Fibroblast of skin of left biceps (primary cell): ENCODE measurements at regions not wholly inside any gene's neighbourhood (a gene's known extent, or its start where the extent isn't known, plus 50 kb on each side); places are given as distances from the start of the nearest gene placed in this dataset.

Experiments used
- DNase-seq, 2 experiments: peaks; one replicate each; pipeline ENCODE4 v3.0.0-alpha.2; 2013; ENCODE audit warnings: low read depth in 2 of 2

- no peak for DNase-seq
Measured at GRCh38 chr11:92533657-92534335, 309.2 kb downstream of the FAT3 start.

DNA sequence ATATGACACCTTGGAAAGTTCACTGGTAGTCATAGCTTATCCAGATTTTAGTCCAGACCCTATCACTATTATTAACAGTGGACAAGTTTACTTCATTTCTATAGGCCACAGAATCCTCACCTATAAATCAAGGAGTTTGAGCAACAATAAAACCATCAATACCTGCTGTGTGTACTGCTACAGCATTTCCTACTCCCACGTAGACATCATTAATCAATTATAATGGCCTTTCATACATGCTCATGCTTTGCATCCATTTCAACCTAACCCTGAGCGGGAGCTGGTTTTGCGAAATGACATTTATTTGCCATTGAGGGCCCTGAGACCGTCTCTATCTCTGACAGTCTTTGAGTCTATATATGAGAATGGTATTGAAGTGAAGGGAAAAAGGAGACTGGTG lies 312.3 kb downstream of the FAT3 start:
- DNase-seq: no peak

GRCh38 chr11:92540096-92540495 lies 315.5 kb downstream of the FAT3 start:
- DNase-seq: no peak

DNA sequence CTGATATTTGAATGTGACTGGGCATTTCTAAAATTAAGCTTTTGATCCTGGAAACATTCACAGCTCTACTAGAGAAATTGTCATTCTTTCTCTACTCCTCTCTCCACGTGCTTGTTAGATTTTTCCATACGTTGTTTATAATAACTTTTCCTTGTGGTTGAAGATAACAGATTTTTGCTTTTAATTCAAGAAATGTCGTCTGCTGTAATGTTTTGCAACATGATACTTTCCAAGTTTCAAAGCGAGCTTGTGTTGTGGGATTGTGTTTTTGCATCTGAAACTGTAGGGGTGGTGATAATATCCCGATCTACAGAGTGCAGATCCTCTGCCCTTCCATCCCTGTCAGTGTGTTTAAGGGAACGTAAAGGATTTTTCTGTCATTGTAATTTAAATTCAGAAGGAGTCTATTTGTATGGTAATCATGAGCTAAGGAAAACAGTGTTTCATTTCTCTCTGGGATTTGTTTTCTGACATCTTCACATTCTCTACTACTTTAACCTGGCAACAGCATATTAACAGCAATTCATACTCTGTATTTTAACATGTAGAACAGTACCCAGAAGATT lies 321.4 kb downstream of the FAT3 start:
- no peak for DNase-seq

- DNase-seq: no peak
Measured at GRCh38 chr11:92546603-92547002, 322.0 kb downstream of the FAT3 start.

- DNase-seq: no peak
Measured at GRCh38 chr11:92550411-92550810, 325.8 kb downstream of the FAT3 start.

GRCh38 chr11:92550871-92551270 lies 326.3 kb downstream of the FAT3 start:
- DNase-seq: no peak

GRCh38 chr11:92552942-92553341 lies 328.3 kb downstream of the FAT3 start:
- DNase-seq: no peak

DNA sequence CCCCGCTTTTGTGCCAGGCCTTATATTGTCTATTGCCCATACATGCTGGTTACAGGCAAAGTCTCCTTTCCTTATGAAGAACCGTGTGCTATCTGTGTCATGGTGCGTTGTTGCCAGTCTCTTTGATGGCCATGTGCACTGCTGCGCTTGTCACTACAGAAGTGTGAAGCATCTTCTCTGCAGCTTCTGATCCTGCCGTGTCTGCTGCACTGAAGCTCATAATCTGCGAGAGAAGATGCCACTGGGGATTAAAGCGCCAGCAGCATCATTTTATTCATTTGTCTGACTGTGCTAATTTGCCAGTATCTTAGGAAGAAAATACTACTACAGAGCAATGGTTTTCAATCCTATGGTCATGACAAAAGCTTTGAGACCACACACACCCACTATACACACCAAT lies 330.1 kb downstream of the FAT3 start:
- no peak for DNase-seq

DNA sequence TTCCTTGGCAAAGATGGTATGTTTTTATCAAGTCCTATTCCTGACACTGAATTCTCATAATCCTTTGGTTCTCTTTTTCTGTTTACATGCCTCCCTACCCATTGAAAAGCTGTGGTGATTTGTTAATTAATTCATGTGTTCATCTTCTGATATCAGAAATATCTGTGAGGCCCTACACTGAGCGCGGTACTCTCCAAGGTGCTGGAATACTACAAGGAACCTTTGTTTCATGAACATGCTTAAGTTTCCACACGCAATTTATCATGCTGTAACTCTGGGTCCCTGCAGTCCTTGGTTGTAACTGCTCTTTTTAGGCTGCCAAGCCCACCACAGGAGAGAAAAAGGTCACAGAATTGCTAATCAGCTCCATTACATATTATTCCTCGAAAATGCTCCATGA lies 331.8 kb downstream of the FAT3 start:
- DNase-seq: no peak

DNA sequence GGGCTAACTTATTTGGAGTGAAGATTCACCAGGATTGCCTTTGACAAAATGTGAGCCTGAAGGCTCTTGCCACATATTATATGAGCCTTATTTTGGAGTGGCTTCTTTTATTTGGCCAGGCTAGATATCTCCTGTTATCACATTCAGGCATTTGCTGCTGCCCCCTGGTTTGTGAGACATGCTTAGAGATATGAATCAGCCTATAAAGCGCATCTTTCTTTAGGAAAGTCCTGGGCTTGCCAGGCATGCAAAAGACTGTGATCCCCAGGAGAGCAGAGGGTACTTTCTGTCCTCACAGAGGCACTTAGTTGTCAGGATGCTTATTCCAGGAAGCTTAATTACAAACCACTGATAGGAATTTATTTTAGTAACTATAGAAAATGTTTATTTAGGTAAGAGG lies 333.3 kb downstream of the FAT3 start:
- no peak for DNase-seq

DNA sequence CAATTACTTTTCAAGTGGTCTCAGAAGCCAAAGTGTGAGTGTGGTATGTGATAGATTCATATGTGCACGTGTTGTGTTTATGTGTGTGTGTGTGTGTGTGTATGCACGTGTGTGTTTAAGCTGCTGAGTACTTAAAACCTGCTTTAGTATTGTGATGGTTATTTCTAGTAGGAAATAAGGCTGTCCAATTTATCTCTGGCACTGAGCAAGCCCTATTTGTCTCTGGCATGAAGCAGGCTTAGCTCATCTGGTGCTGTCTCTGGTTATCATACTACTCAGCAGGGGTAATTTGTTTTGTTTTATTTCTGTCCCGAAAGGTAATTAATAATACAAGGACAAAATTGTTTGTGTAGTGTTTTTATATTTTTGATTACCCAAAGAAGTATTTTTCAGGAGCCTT lies 333.7 kb downstream of the FAT3 start:
- no peak for DNase-seq

DNA sequence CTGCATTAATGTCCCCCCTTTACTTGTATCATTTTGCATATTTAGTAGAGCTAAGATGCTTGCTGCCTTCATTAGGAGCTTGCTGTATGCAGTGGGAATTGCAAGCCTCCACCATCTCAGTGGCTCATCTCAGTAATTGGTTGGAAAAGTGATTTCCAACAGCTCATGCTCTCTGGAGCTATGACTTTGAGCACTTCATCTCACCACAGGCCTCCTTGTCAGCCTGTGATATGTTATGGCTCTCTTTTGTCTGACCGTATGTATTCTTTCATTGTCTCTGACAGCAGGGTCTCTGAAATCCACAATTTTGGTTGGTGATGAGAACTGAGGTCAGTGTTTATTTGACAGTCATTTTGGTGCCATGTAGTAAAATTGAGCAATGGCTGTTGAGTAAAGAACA lies 345.1 kb downstream of the FAT3 start:
- DNase-seq: no peak

DNA sequence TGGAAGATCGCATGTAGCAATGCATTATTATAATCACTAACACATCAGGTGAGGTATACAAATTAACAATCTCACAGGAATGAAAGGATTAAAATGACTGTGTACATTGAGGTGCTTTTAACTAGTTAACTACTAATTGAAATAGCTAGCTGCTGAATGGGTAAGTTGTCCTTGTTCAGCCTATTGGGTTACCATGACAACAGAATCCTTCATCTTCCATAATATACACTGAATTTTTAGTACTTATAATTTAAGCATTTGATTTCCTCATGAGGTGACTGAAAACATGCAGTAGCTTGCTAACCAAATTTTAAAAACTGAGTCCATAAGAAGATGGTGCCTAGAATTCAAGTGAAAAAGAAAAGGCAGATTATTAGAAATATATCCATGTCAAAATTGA lies 347.9 kb downstream of the FAT3 start:
- DNase-seq: no peak

GRCh38 chr11:92576315-92576714 lies 351.7 kb downstream of the FAT3 start:
- DNase-seq: no peak

GRCh38 chr11:92580908-92581307 lies 356.3 kb downstream of the FAT3 start:
- DNase-seq: no peak

DNA sequence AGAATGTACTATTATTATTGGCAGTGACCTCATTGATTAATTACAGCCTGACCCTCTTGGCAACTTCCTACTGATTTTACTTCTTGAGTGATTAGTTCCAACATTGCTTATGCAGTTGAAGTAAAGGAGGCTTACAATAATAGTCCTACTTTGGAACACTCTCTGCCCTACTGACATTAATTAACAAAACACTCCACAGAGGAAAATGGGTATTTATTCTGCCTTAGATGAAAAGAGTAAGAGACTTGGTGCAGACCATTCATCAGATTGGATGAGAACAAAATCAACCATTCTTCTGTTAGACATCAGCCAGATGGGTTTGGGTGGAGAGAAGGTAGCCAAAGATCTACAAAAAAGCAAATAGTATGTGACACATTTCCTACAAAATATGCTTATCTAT lies 363.8 kb downstream of the FAT3 start:
- no peak for DNase-seq

- DNase-seq: no peak
Measured at GRCh38 chr11:92589512-92589911, 364.9 kb downstream of the FAT3 start.

GRCh38 chr11:92591521-92591920 lies 366.9 kb downstream of the FAT3 start:
- no peak for DNase-seq

DNA sequence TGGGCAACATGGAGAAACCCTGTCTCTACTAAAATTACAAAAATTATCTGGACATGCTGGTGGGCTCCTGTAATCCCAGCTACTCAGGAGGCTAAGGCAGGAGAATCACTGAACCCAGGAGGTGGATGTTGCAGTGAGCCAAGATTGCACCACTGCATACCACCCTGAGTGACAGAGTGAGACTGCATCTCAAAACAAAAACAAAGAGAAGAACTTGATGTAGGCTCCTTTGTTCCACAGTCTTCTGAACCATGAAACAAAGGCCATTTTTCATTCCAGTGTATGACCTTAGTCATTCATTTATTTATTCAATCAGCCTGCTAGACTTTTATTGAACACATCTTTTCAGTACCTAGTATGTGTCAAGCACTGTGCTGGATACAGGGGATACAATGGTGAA lies 369.6 kb downstream of the FAT3 start:
- no peak for DNase-seq

DNA sequence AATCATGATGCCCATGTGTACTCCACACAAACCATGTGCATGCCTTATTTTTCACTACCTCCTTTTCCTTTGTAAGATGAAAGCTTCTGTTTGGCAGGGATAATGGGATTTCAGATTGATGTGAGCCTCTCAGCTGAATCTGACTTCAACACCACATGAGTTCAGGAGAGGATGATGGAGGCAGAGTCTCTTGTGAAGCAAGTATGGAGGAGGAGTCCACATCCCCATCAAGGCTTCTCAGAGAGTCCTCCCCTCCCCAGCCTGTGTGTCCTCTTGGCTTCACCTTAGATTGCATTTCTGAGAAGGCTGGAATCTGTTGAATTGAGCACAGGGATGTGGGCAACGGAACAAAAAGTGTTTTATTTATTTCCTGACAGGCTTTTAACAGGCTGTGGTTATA lies 370.4 kb downstream of the FAT3 start:
- no peak for DNase-seq

DNA sequence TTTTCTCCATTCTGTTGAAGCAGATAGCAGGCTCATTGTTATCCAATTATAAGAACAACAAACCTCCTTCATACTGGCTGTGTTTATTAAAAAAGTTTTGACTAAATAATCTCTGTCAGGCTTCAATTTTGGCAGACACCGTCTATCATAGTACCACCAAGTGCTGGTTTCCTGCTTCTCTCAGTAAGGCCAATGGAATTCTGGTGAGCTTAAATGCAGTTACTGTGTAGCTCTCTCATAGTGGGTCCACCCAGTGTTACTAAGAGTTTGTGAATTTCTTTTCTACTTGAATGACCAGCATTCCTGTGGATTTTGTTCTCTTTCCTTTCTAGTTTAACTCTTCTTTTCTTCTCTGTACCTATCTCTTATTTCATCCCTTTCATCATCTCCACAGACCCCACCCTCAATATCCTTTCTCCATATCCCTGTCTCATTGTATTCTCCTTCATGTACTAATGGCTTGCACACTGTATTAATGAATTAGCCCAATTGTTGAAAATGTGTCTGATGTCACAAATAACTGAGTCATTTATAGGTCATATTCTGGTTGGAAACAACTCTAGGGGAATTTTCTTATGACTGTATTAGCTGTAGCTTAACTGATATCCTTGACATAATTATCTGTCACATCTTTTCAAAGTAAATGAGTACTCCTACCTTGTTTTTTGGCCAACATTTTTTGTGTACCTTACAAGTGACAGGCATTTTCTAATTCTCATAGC lies 372.1 kb downstream of the FAT3 start:
- DNase-seq: no peak

- DNase-seq: no peak
Measured at GRCh38 chr11:92601048-92601447, 368.4 kb upstream of the MTNR1B start.
